Ascending aorta (tissue), 2 donors: ENCODE measurements at regions not wholly inside any gene's neighbourhood (a gene's known extent, or its start where the extent isn't known, plus 50 kb on each side); places are given as distances from the start of the nearest gene placed in this dataset.

Experiments used
- DNase-seq, 2 donors: peaks; one replicate each; pipeline ENCODE4 v3.0.0-alpha.2; 2019; ENCODE audit warnings: low spot score in 2 of 2
- H3K27ac ChIP-seq, 2 donors: fragments of 200-600 bp; sonication (generic); one replicate each; pipeline ENCODE4 v1.5.1; 2016 to 2017; ENCODE audit warnings: mild to moderate bottlenecking in 1 of 2
- H3K27me3 ChIP-seq: fragments of 200-600 bp; sonication (generic); one replicate; pipeline ENCODE4 v1.5.1; 2017
- H3K36me3 ChIP-seq, 2 donors: fragments of 200-600 bp; sonication (generic); one replicate each; pipeline ENCODE4 v1.5.1; 2016
- H3K4me1 ChIP-seq, 2 donors: fragments of 200-600 bp; sonication (generic); one replicate each; pipeline ENCODE4 v1.5.1; 2016 to 2017; ENCODE audit warnings: mild to moderate bottlenecking in 1 of 2
- H3K4me3 ChIP-seq, 2 donors: fragments of 200-600 bp; sonication (generic); one replicate each; pipeline ENCODE4 v1.5.1; 2016 to 2017; ENCODE audit warnings: mild to moderate bottlenecking in 1 of 2
- H3K9me3 ChIP-seq, 2 donors: fragments of 200-600 bp; sonication (generic); one replicate each; pipeline ENCODE4 v1.5.1; 2016
- CTCF ChIP-seq, 3 experiments: fragments of 200-600 bp in 2 of 3; fragments of 450-650 bp in 1 of 3; sonication (generic) in 2 of 3; IDR thresholded peaks; one replicate each; pipeline ENCODE4 v1.5.1; 2016 to 2019; ENCODE audit warnings: antibody characterized with exemption in 3 of 3, mild to moderate bottlenecking in 1 of 3, moderate library complexity in 1 of 3
- intact Hi-C: fragments of 100-400 bp; cut with DNase I; formaldehyde crosslinking; loops from one replicate; pipeline ENCODE4 v1.15.1; 2023

DNA sequence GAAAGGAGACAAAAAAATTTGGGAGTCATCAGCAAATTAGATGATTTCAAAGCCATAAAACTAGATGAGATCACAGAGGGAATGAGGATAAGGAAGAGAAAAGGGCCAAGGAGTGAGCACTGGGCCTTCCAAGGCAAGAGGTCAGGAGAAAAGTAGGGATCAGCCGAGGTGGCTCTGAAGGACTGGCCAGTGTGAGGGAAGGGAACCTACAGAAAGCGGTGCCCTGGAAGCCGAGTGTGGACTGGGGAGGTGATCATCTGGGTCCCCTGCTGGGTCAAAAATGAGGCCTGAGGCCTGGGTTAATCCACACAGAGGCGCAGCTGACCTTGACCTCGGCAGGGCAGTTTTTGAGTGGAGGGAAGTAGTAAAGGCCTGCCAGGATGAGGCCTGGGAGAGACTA is 133.8 kb downstream of the SMIM20 start:
- no peak for TF ChIP-seq CTCF (IDR thresholded peaks at IDR 0.05)
- Histone ChIP-seq H3K4me1 (peaks cover 10 to 22% of the 10 kb centered on the region in 2 donors), H3K4me3 (peak overlapping the region in 1 of 2 donors; percentile 12), H3K9me3 (no peaks in the 10 kb centered on the region), H3K27ac (peak overlapping the region; percentile 87 to 93), H3K27me3 (no peaks in the 10 kb centered on the region), H3K36me3 (no peaks in the 10 kb centered on the region)
- DNase-seq, result no peak
- intact Hi-C loops, result loop anchor here (2.0 kb wide), 1 partner anchor 273 kb away; the partner anchor contains the start of gene RBPJ

GRCh38 chr4:26048378-26048882 is 134.4 kb downstream of the SMIM20 start:
- intact Hi-C loops, result loop anchor here (2.0 kb wide), 1 partner anchor 272 kb away; the partner anchor contains the start of gene RBPJ
- no peak for TF ChIP-seq CTCF (IDR thresholded peaks at IDR 0.05)
- H3K4me1 ChIP-seq, result peaks cover 10 to 22% of the 10 kb centered on the region in 2 donors
- no peaks in the 10 kb centered on the region for H3K36me3 ChIP-seq
- no peaks in the 10 kb centered on the region for H3K9me3 ChIP-seq
- peak overlapping the region; percentile 87 to 93 for H3K27ac ChIP-seq
- no peaks in the 10 kb centered on the region for H3K27me3 ChIP-seq
- peak in 1 of 2 donors; percentile 90 for DNase-seq
- peak overlapping the region; percentile 12 to 35 for H3K4me3 ChIP-seq

- H3K4me3 ChIP-seq, result peak overlapping the region in 1 of 2 donors; percentile 35
Measured at GRCh38 chr4:26048950-26049349, 134.9 kb downstream of the SMIM20 start.

DNA sequence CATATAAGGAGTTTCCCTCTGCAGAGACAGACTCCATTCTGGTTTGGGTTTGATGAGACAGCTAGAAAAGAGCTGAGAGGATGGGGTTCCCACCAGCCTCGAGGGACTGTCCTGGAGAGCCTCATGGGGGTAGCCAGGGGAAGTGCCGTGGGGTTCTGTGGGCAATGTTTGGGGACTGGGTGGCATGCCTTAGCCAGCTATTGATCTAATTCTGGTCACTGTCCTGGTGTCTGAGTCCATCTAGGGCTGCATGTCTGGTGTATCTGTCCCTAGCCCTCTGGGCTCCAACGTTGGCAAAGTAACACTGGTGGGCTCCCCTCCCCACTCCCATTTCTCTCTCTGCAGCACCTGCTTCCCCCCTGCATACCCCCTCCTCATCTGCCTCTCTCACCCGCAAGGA is 135.4 kb downstream of the SMIM20 start:
- Histone ChIP-seq H3K27ac (peak overlapping the region; percentile 87 to 93), H3K4me3 (no peak overlapping the region), H3K4me1 (peaks cover 10 to 22% of the 10 kb centered on the region in 2 donors), H3K36me3 (no peaks in the 10 kb centered on the region), H3K27me3 (no peaks in the 10 kb centered on the region), H3K9me3 (no peaks in the 10 kb centered on the region)
- no peak for TF ChIP-seq CTCF (IDR thresholded peaks at IDR 0.05)
- no peak for DNase-seq
- intact Hi-C loops, result loop anchor here (1.0 to 2.0 kb wide), 3 partner anchors 17 to 271 kb away; partner anchors contain the start of gene RBPJ

More at GRCh38 chr4:26048950-26049349, 134.9 kb downstream of the SMIM20 start:
- Histone ChIP-seq H3K36me3 (no peaks in the 10 kb centered on the region), H3K4me1 (peaks cover 10 to 22% of the 10 kb centered on the region in 2 donors), H3K27me3 (no peaks in the 10 kb centered on the region), H3K27ac (peak overlapping the region; percentile 87 to 93), H3K9me3 (no peaks in the 10 kb centered on the region)
- intact Hi-C loops, result loop anchor here (1.0 to 2.0 kb wide), 3 partner anchors 17 to 272 kb away; partner anchors contain the start of gene RBPJ
- no peak for DNase-seq
- no peak for TF ChIP-seq CTCF (IDR thresholded peaks at IDR 0.05)

GRCh38 chr4:26050212-26050643 is 136.2 kb downstream of the SMIM20 start:
- H3K4me1 ChIP-seq, result peaks cover 10 to 22% of the 10 kb centered on the region in 2 donors
- no peaks in the 10 kb centered on the region for H3K36me3 ChIP-seq
- H3K9me3 ChIP-seq, result no peaks in the 10 kb centered on the region
- intact Hi-C loops, result no loop called here
- DNase-seq, result peak in 1 of 2 donors; percentile 69
- no peaks in the 10 kb centered on the region for H3K27me3 ChIP-seq
- no peak overlapping the region for H3K4me3 ChIP-seq
- peak overlapping the region in 1 of 2 donors; percentile 93 for H3K27ac ChIP-seq
- no peak for TF ChIP-seq CTCF (IDR thresholded peaks at IDR 0.05)
